Uterus (tissue), 3 donors: ENCODE measurements at regions not wholly inside any gene's neighbourhood (a gene's known extent, or its start where the extent isn't known, plus 50 kb on each side); places are given as distances from the start of the nearest gene placed in this dataset.

Source experiments
- DNase-seq, 2 donors: peaks; one replicate each; pipeline ENCODE4 v3.0.0-alpha.2; 2019 to 2020
- H3K27ac ChIP-seq, 2 donors: fragments of 200-600 bp; sonication (generic); 1 replicate in 1 of 2; 2 replicates in 1 of 2; pipeline ENCODE4 v1.5.1; 2016 to 2018
- H3K27me3 ChIP-seq, 2 donors: fragments of 200-600 bp; sonication (generic); one replicate each; pipeline ENCODE4 v1.5.1; 2018 to 2019; ENCODE audit warnings: control low read depth in 1 of 2
- H3K36me3 ChIP-seq, 2 donors: fragments of 200-600 bp; sonication (generic); one replicate each; pipeline ENCODE4 v1.5.1; 2019; ENCODE audit warnings: control low read depth in 1 of 2
- H3K4me1 ChIP-seq, 2 donors: fragments of 200-600 bp; sonication (generic); one replicate each; pipeline ENCODE4 v1.5.1; 2018 to 2019; ENCODE audit warnings: control low read depth in 1 of 2
- H3K4me3 ChIP-seq, 2 donors: fragments of 200-600 bp; sonication (generic); 1 replicate in 1 of 2; 2 replicates in 1 of 2; pipeline ENCODE4 v1.5.1; 2018 to 2019; ENCODE audit warnings: mild to moderate bottlenecking in 1 of 2
- H3K9me3 ChIP-seq, 2 donors: fragments of 200-600 bp; sonication (generic); one replicate each; pipeline ENCODE4 v1.5.1; 2019; ENCODE audit warnings: control low read depth in 1 of 2
- CTCF ChIP-seq, 4 experiments: fragments of 200-600 bp in 2 of 4; fragments of 450-650 bp in 2 of 4; sonication (generic) in 2 of 4; IDR thresholded peaks; one replicate each; pipeline ENCODE4 v1.5.1; 2016 to 2019; ENCODE audit warnings: antibody characterized with exemption in 4 of 4, mild to moderate bottlenecking in 2 of 4, moderate library complexity in 1 of 4
- POLR2A ChIP-seq, 2 donors: fragments of 450-650 bp; IDR thresholded peaks; one replicate each; pipeline ENCODE4 v1.6.1; 2016; ENCODE audit warnings: antibody characterized with exemption in 2 of 2, mild to moderate bottlenecking in 1 of 2, moderate library complexity in 1 of 2
- intact Hi-C: fragments of 100-400 bp; cut with DNase I; formaldehyde crosslinking; loops from one replicate; pipeline ENCODE4 v1.15.1; 2023; ENCODE audit warnings: low total_unique reads
- donor health status: DM: yes; HTN: yes; CAD: no.

DNA sequence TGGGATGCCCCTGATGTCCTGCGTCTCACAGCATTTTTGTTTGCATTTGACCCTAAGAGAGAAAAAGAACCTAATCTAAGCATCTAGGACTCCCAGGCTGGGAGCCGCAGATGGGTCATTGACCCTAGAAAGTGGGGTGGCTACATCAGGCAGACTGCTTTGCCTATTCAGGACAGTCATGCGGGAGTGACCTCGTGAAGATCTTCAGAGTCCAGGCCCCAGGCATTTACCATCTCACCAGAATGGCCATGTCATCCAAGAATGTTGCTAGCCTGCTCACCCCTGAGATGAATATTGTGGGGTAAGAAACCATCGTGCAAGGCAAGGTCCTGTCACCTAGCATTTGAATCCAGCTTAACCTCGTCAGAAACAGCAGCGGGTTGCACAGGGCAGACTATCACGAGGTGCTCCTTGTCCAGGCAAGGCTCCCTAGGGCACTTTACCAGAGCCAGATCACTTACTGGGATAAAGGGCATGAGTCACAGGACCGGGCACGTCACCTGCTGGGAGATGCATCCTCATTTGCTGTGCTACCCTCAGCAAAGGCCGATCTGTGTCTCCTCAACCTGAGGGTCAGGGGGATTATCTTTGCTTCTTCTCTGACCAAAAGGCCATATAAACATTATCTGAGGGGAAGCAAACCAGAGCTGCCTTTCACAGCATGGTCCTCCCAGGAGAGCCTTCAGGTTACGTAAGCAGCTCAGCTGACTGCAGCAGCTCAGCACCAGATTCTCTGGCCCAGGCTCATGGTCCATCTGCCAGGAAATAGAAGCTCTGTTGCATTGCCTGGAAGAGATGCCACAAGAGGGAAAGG is 162.3 kb downstream of the ACKR3 start:
- DNase-seq: peak; percentile 66 to 73
- Histone ChIP-seq H3K4me1 (no peaks in the 10 kb centered on the region), H3K27ac (peak overlapping the region; percentile 29 to 44), H3K36me3 (no peaks in the 10 kb centered on the region), H3K9me3 (no peaks in the 10 kb centered on the region), H3K27me3 (no peaks in the 10 kb centered on the region), H3K4me3 (no peak overlapping the region)
- no peak for TF ChIP-seq CTCF (IDR thresholded peaks at IDR 0.05)
- no peak for TF ChIP-seq POLR2A (IDR thresholded peaks at IDR 0.05)
- intact Hi-C loops: no loop called here

- Histone ChIP-seq H3K27ac (no peak overlapping the region), H3K27me3 (no peaks in the 10 kb centered on the region), H3K9me3 (no peaks in the 10 kb centered on the region), H3K4me1 (no peaks in the 10 kb centered on the region), H3K36me3 (no peaks in the 10 kb centered on the region), H3K4me3 (no peak overlapping the region)
- intact Hi-C loops: no loop called here
- no peak for TF ChIP-seq CTCF (IDR thresholded peaks at IDR 0.05)
- no peak for TF ChIP-seq POLR2A (IDR thresholded peaks at IDR 0.05)
- DNase-seq: no peak
These were observed 163.5 kb downstream of the ACKR3 start for GRCh38 chr2:236733156-236733555.

DNA sequence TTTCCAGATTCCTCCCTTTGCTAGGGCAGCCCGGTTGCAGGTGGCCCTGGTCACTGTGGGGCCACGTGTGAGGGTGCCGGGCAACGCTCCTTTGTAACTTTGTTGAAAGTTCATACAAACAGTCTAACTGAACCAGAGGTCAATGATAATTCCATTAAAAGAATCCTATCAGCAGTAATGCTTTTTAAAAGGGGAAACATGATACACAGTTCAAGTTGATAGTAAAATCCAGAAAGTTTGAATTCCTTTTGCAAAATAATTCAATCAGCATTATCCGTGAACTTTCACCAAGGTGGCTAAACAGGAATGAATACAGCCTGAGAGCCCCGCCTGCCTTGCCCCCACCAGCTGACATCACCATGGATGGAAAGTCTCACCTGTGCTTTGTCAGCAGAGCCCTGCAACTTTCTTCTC is 166.2 kb downstream of the ACKR3 start:
- intact Hi-C loops: no loop called here
- Histone ChIP-seq H3K27ac (no peak overlapping the region), H3K36me3 (no peaks in the 10 kb centered on the region), H3K4me1 (no peaks in the 10 kb centered on the region), H3K4me3 (no peak overlapping the region), H3K27me3 (no peaks in the 10 kb centered on the region), H3K9me3 (no peaks in the 10 kb centered on the region)
- DNase-seq: no peak
- TF ChIP-seq POLR2A (IDR thresholded peaks at IDR 0.05) (no peak), CTCF (IDR thresholded peaks at IDR 0.05) (no peak)

DNA sequence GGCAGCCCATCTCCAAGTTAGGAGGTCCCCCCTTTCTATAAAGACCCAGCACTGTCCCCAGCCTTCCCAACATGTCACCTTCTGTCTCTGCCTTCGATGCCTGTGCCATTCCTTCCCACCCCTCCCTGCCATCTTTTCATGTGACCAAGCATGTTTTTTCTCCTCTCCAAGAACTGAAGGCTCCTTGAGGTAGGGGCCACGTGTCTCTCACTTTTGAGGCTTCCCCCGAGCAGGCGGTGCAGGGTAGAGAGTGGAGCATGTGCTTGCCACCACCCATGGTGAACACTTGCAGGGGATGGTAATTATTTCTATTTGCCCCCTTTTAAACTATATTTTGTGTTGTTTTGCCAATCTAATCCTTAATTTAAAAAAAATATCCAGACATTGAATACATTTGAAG is 168.4 kb downstream of the ACKR3 start:
- TF ChIP-seq POLR2A (IDR thresholded peaks at IDR 0.05) (no peak), CTCF (IDR thresholded peaks at IDR 0.05) (no peak)
- Histone ChIP-seq H3K27ac (no peak overlapping the region), H3K4me3 (no peak overlapping the region), H3K9me3 (no peaks in the 10 kb centered on the region), H3K4me1 (no peaks in the 10 kb centered on the region), H3K27me3 (no peaks in the 10 kb centered on the region), H3K36me3 (no peaks in the 10 kb centered on the region)
- intact Hi-C loops: no loop called here
- no peak for DNase-seq

DNA sequence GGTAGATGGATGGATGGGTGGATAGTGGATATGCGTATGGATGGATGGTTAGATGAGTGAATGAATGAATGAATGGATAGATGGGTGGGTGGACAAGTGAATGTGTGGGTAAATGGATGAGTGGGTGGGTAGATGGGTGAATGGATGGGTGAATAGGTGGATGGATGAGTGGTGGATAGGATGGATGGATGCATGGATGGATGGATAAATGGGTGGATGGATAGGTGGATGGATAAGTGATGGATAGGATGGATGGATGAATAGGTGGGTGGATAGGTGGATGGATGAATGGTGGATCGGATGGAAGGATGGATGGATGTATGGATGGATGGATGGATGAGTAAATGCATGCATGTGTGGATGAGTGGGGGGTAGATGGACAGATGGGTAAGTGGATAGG is 169.3 kb downstream of the ACKR3 start:
- no peak for DNase-seq
- Histone ChIP-seq H3K4me1 (no peaks in the 10 kb centered on the region), H3K27me3 (no peaks in the 10 kb centered on the region), H3K9me3 (no peaks in the 10 kb centered on the region), H3K36me3 (no peaks in the 10 kb centered on the region), H3K4me3 (no peak overlapping the region), H3K27ac (no peak overlapping the region)
- intact Hi-C loops: no loop called here
- TF ChIP-seq POLR2A (IDR thresholded peaks at IDR 0.05) (no peak), CTCF (IDR thresholded peaks at IDR 0.05) (no peak)
